ENCODE measurements at regions not wholly inside any gene's neighbourhood (a gene's known extent, or its start where the extent isn't known, plus 50 kb on each side); places are given as distances from the start of the nearest gene placed in this dataset.
"Not testable (repeated sequence)": the region's sequence is repeated elsewhere in the genome, so short reads cannot be mapped to it uniquely, and the experiment has no call there.

DNA sequence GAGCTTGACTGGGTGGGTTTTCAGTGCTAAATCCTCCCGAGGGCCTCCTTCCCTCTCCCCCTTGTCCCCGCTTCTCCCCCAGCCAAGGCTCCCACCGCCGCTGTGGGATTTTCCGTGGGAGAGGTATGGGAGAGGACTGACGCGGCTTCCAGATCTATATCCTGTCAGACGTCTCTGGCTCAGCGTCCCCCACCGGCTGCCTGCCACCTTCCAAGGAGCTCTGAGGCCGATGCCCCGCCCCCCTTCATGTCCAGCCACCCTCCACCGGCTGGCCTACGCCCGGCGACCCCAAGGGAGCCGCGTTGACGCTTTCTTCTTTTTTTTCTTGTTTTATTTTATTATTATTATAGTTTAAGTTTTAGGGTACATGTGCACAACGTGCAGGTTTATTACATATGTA is 3916.7 kb upstream of the OR11H1 start:
- peaks cover 4 to 43% (median 18%) of the 10 kb centered on the region in 3 donors for H3K9me3 ChIP-seq
- H3K4me3 ChIP-seq; H3K36me3 ChIP-seq; H3K4me1 ChIP-seq; intact Hi-C loops (cut with DNase I; ENCODE audit: low total_unique reads); H3K27ac ChIP-seq; H3K27me3 ChIP-seq; DNase-seq: not testable (repeated sequence)

DNA sequence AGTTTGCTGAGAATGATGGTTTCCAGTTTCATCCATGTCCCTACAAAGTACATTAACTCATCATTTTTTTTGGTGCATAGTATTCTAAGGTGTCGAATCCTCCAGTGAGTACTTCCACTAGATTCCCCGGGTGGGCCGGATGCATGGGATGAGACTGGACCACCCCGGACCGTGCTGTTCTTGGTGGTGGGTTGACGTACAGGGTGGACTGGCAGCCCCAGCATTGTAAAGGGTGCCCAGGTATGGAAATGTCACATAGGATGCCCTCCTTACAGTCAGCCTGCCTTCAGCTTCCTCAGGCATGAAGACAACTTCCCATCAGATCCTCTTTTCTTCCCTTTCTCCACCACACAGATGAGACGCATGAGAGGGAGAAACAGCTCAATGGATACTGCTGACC is 3916.1 kb upstream of the OR11H1 start:
- H3K27ac ChIP-seq; H3K4me1 ChIP-seq; H3K36me3 ChIP-seq; DNase-seq; H3K27me3 ChIP-seq; intact Hi-C loops (cut with DNase I; ENCODE audit: low total_unique reads); H3K4me3 ChIP-seq: not testable (repeated sequence)
- peaks cover 4 to 40% (median 12%) of the 10 kb centered on the region in 3 donors for H3K9me3 ChIP-seq

DNA sequence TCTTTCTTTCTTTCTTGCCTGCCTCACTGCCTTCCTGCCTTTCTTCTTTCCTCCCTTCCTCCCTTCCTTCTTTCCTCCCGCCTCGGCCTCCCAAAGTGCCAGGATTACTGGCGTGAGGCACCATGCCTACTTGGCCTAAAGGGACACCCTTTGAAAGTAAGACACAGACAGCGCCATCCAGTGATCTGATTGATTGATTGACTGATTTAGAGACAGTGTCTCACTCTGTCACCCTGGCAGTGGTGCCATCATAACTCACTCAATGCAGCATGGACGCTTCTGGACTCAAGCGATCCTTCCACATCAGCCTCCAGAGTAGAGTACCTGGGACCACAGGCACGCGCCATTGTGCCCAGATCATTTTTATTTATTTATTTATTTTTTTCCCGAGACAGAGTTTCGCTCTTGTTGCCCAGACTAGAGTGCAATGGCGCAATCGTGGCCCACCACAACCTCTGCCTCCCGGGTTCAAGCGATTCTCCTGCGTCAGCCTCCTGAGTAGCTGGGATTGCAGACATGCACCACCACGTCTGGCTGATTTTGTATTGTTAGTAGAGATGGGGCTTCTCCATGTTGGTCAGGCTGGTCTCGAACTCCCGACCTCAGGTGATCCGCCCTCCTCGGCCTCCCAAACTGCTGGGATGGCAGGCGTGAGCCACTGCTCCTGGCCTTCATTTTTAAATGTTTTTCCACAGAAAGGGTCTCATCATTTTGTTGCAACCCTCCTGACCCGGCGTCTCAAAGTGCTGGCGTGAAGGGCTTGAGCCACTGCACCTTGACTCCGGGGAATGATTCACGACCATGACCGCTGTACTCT is 3914.7 kb upstream of the OR11H1 start:
- intact Hi-C loops (cut with DNase I; ENCODE audit: low total_unique reads): not testable (repeated sequence)
- H3K9me3 ChIP-seq: peaks cover 0 to 40% (median 16%) of the 10 kb centered on the region in 3 donors

DNA sequence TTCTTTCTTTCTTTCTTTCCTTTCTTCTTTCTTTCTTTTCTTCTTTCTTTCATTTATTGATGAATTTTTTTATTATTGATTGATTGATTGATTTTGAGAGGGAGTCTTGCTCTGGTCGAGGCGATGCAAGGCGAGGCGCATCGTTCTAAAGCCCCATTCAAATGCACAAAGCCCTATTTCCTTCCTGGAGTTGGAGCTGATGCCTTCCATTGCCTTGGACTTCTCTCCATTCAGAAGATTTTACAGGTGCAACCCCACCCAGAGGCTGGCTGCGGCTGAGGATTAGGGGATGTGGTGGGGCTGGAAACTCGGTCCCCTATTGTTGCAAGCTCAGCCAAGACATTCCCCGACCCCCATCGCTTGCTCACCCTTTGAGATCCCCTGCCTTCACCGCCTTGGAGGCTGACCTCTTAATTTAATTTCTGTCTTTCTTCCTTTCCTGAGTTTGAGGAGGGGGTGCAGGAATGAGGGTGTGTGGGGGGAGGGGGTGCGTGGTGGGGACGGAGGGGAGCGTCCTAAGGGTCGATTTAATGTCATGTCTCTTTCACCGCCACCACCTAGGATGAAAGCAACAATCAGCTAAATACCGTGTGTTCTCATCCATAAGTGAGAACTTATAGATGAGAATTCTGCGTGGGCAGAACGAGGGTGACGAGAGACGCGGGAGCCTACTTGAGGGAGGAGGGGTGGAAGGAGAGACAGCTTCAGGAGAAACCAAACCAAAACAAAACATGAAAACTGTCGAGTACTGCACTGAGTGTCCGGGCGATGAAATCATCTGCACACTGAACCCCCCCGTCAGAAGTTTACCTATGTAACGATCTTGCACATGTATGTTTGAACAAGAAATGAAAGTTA is 3913.9 kb upstream of the OR11H1 start:
- intact Hi-C loops (cut with DNase I; ENCODE audit: low total_unique reads): no loop called here

More for the DNA sequence above, 3914.7 kb upstream of the OR11H1 start:
- not testable (repeated sequence) for H3K36me3 ChIP-seq, H3K4me1 ChIP-seq, DNase-seq, H3K4me3 ChIP-seq, H3K27me3 ChIP-seq, H3K27ac ChIP-seq

DNA sequence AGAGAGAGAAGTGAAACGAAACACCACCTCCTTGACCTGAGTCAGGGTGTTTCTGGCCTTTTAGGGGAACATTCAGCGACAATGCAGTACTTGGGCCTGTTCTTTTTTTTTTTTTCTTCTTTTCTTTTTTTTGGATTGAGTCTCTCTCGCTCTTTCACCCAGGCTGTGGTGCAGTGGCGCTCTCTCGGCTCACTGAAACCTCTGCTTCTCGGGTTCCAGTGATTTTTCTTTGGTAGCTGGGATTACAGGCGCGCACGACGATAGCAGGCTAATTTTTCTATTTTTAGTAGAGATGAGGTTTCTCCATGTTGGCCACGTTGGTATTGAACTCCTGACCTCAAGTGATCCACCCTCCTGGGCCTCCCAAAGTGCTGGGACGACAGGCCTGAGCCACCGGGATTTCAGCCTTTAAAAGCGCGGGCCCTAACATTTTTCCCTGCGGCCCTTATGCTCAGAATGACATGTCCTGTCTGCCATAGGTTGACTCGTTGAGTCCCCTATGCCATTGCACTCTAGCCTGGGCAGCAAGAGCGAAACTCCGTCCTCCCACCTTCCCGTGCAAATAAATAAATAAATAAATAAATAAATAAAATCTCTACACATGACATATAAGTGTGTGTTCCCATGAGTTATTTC is 3913.1 kb upstream of the OR11H1 start:
- intact Hi-C loops (cut with DNase I; ENCODE audit: low total_unique reads); H3K27ac ChIP-seq; H3K36me3 ChIP-seq; H3K4me1 ChIP-seq; DNase-seq; H3K27me3 ChIP-seq; H3K4me3 ChIP-seq: not testable (repeated sequence)
- H3K9me3 ChIP-seq: peaks cover 0 to 39% (median 20%) of the 10 kb centered on the region in 3 donors

More for the DNA sequence above, 3913.9 kb upstream of the OR11H1 start:
- H3K9me3 ChIP-seq: peaks cover 0 to 40% (median 16%) of the 10 kb centered on the region in 3 donors
- no peaks in the 10 kb centered on the region for H3K36me3 ChIP-seq
- no peak overlapping the region for H3K4me3 ChIP-seq
- H3K4me1 ChIP-seq: no peaks in the 10 kb centered on the region
- TF ChIP-seq, protein P1, sequence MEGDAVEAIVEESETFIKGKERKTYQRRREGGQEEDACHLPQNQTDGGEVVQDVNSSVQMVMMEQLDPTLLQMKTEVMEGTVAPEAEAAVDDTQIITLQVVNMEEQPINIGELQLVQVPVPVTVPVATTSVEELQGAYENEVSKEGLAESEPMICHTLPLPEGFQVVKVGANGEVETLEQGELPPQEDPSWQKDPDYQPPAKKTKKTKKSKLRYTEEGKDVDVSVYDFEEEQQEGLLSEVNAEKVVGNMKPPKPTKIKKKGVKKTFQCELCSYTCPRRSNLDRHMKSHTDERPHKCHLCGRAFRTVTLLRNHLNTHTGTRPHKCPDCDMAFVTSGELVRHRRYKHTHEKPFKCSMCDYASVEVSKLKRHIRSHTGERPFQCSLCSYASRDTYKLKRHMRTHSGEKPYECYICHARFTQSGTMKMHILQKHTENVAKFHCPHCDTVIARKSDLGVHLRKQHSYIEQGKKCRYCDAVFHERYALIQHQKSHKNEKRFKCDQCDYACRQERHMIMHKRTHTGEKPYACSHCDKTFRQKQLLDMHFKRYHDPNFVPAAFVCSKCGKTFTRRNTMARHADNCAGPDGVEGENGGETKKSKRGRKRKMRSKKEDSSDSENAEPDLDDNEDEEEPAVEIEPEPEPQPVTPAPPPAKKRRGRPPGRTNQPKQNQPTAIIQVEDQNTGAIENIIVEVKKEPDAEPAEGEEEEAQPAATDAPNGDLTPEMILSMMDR (IDR thresholded peaks at IDR 0.05): no peak
- no peak overlapping the region for H3K27ac ChIP-seq
- no peaks in the 10 kb centered on the region for H3K27me3 ChIP-seq
- no peak for DNase-seq

DNA sequence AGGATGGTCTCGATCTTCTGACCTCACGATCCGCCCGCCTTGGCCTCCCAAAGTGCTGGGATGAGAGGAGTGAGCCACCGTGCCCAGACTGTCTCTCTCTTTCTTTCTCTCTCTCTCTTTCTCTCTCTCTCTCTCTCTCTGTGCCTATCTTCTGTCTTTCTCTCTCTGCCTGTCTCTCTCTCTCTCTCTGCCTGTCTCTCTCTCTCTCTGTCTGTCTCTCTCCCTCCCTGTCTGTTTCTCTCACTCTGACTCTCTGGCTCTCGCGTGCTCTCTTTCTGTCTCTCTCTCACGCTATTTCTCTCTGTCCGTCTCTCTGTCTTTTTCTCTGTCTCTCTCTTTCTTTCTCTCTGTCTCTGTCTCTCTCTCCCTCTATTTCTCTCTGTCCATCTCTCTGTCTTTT is 3911.2 kb upstream of the OR11H1 start:
- TF ChIP-seq, protein P1 (IDR thresholded peaks at IDR 0.05): no peak
- no peaks in the 10 kb centered on the region for H3K27me3 ChIP-seq
- no peaks in the 10 kb centered on the region for H3K36me3 ChIP-seq
- no peak overlapping the region for H3K4me3 ChIP-seq
- no peaks in the 10 kb centered on the region for H3K4me1 ChIP-seq
- intact Hi-C loops (cut with DNase I; ENCODE audit: low total_unique reads): no loop called here
- no peak overlapping the region for H3K27ac ChIP-seq
- H3K9me3 ChIP-seq: peaks cover 0 to 43% (median 32%) of the 10 kb centered on the region in 3 donors
- no peak for DNase-seq

DNA sequence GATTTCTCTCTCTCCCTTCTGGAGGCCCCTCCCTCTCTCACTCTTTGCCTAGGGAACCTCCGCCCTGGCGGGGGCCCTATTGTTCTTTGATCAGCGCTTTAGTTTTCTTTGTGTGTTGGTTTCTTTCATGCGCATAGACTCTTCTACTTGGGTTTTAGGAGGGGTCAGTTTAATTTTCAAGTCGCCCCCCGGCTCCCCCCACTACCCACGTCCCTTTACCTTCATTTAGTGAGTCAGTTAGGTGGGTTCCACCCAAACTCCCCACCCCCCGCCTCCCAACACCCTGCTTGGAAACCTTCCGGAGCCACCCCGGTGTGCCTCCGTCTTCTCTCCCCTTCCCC is 3909.7 kb upstream of the OR11H1 start:
- H3K36me3 ChIP-seq; intact Hi-C loops (cut with DNase I; ENCODE audit: low total_unique reads); H3K27ac ChIP-seq; H3K4me3 ChIP-seq; H3K27me3 ChIP-seq; DNase-seq; H3K4me1 ChIP-seq: not testable (repeated sequence)
- H3K9me3 ChIP-seq: peaks cover 0 to 42% (median 28%) of the 10 kb centered on the region in 3 donors

DNA sequence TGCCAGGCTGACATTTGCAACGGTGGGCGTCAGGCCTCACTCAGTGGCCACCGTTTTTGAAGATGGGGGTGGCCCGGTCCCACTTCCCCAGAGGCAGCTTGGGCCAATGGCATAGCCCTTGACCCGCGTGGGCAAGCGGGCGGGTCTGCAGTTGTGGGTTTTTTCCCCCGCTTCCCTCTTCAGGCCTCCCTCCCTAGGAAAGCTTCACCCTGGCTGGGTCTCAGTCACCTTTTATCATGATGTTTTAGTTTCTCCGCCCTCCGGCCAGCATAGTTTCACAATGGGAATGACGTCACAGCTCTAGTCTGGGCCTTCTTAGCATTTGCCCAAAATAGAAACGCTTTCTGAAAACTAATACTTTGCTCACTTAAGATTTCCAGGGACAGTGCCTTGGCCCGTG is 3909.3 kb upstream of the OR11H1 start:
- H3K27me3 ChIP-seq; intact Hi-C loops (cut with DNase I; ENCODE audit: low total_unique reads); H3K27ac ChIP-seq; H3K4me1 ChIP-seq; DNase-seq; H3K4me3 ChIP-seq; H3K36me3 ChIP-seq: not testable (repeated sequence)
- H3K9me3 ChIP-seq: peaks cover 0 to 42% (median 26%) of the 10 kb centered on the region in 3 donors

DNA sequence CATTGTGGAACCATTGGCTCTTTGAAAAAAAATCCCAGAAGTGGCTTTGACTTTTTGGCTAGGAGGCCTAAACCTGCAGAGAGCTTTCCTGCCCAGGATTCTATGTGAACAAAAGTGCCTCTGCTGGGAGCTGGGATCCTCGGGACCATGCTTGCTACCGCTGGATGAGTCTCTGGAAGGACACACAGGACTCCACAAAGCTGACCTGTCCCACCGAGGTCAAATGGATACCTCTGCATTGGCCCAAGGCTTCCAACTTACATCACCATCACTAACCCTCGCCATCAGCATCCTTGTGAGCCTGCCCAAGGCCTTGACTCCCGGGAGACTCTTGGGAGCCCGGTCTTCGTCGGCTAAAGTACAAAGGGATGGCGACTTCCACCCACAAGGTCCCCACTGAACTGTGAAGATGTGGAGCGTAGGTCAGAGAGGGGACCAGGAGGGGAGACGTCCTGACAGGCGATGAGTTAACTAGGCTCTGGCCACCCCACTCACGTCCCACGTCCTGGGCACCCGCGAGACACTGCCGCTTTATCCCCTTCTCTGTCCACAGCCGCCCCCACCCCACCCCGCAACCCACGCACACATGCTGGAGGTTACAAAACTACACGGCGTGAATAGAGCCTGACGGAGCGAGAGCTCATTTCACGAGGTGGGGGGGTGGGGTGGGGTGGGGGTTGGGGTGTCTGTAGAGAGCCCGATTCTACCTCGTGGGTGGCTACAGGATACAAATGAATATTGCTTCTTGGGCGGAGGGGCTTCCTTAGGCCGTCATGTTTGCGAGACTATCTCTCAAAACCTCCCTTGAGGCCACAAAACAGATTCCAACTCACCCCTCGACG is 3906.8 kb upstream of the OR11H1 start:
- intact Hi-C loops (cut with DNase I; ENCODE audit: low total_unique reads): not testable (repeated sequence)

DNA sequence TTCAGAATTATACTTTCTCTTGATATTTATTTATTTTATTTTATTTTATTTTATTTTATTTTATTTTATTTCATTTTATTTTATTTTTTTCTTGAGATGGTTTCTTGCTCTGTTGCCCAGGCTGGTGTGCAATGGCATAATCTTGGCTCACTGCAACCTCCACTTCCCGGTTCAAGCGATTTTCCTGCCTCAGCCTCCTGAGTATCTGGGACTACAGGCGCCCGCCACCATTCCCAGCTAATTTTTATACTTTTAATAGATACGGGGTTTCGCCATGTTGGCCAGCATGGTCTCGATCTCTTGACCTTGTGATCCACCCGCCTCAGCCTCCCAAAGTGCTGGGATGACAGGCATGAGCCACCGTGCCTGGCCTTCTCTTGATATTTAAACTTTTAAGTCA is 3905.2 kb upstream of the OR11H1 start:
- H3K27me3 ChIP-seq; H3K36me3 ChIP-seq; intact Hi-C loops (cut with DNase I; ENCODE audit: low total_unique reads); H3K4me1 ChIP-seq; H3K27ac ChIP-seq; DNase-seq; H3K4me3 ChIP-seq: not testable (repeated sequence)
- peaks cover 0 to 47% (median 43%) of the 10 kb centered on the region in 3 donors for H3K9me3 ChIP-seq

More for the DNA sequence above, 3906.8 kb upstream of the OR11H1 start:
- H3K36me3 ChIP-seq, H3K27me3 ChIP-seq, H3K4me1 ChIP-seq, DNase-seq, H3K4me3 ChIP-seq, H3K27ac ChIP-seq: not testable (repeated sequence)
- H3K9me3 ChIP-seq: peaks cover 0 to 39% (median 33%) of the 10 kb centered on the region in 3 donors
